ENCODE measurements at regions not wholly inside any gene's neighbourhood (a gene's known extent, or its start where the extent isn't known, plus 50 kb on each side); places are given as distances from the start of the nearest gene placed in this dataset.

DNA sequence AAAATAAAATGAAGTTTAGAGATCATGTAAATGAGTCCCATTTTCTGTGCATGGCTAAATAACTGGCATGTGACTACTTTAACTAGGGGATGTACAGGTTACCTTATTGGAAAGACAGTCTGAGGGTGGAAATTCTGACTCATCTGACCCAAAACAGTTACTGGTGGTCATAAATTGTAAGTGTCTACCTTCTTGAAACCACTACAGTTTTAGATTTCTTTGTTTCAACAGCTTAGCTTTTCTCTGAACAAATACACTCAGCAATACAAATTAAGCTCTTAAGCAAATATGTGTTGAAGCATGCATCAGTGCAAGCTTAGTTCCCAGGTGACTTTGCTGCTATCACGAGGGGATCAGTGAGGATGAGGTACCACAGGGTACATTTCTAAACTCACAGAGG, 60.7 kb upstream of the PGM2 start:
- POLR2A ChIA-PET = no interaction called here

DNA sequence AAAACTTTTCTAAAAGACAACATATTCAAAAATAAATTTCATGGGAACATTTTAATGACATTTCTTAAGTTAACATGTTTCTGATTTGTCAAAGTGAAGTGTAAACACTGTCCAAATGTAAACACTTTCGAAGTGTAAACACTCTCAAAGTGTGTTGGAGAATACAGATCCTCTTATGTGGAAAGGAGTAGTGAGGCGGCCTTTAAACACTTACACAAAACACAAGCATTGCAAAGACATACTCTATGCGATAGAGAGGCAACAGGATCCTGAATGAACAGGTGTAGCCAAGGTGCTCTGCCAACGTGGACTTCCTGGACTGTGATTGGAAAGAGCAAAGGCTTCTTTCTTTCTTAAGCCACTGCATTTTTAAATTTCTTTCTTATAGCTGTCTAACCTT, 62.7 kb upstream of the PGM2 start:
- ChIA-PET POLR2A (no interaction called here), CTCF (no interaction called here)
- TF ChIP-seq, protein P1, sequence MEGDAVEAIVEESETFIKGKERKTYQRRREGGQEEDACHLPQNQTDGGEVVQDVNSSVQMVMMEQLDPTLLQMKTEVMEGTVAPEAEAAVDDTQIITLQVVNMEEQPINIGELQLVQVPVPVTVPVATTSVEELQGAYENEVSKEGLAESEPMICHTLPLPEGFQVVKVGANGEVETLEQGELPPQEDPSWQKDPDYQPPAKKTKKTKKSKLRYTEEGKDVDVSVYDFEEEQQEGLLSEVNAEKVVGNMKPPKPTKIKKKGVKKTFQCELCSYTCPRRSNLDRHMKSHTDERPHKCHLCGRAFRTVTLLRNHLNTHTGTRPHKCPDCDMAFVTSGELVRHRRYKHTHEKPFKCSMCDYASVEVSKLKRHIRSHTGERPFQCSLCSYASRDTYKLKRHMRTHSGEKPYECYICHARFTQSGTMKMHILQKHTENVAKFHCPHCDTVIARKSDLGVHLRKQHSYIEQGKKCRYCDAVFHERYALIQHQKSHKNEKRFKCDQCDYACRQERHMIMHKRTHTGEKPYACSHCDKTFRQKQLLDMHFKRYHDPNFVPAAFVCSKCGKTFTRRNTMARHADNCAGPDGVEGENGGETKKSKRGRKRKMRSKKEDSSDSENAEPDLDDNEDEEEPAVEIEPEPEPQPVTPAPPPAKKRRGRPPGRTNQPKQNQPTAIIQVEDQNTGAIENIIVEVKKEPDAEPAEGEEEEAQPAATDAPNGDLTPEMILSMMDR (IDR thresholded peaks at IDR 0.05; ENCODE audit: insufficient read depth, low read depth, low read length) = no peak
- H3K4me3 ChIP-seq (ENCODE audit: low read depth, low read length) = no peak overlapping the region
- H3K36me3 ChIP-seq (ENCODE audit: control insufficient read depth, insufficient read depth, low read length) = no peaks in the 10 kb centered on the region
- H3K27me3 ChIP-seq (ENCODE audit: control insufficient read depth, insufficient read depth, low read length) = no peaks in the 10 kb centered on the region
- no peak for DNase-seq (ENCODE audit: low read depth)

More for the DNA sequence above, 60.7 kb upstream of the PGM2 start:
- no peak for DNase-seq (ENCODE audit: low read depth)
- TF ChIP-seq, protein P1 (IDR thresholded peaks at IDR 0.05; ENCODE audit: insufficient read depth, low read depth, low read length) = no peak
- Histone ChIP-seq H3K36me3 (ENCODE audit: control insufficient read depth, insufficient read depth, low read length) (no peaks in the 10 kb centered on the region), H3K27me3 (ENCODE audit: control insufficient read depth, insufficient read depth, low read length) (no peaks in the 10 kb centered on the region), H3K4me3 (ENCODE audit: low read depth, low read length) (no peak overlapping the region)
- CTCF ChIA-PET = interaction anchor here (1.5 to 2.1 kb wide), 3 partner anchors 8 to 163 kb away, joined by 3 to 5 read pairs (median 4); no protein-coding TSS in a partner anchor

DNA sequence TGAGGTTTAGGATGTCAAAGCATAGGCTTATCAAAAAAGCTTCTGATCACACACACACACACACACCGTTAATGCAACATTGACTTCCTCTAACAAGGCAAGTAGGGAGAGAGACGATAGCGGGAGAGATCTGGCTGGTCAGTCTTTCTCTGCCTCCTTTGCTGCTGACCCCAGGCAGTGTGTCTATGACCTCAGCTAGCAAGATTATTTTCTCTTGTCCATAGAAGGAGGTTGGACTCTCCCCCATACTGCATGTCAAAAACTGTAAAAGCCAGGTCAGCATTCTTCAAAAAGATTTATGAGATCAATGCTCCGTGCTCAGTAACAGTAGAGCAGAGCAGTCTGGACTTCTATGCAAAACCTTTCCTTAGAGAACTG, 63.5 kb upstream of the PGM2 start:
- TF ChIP-seq, protein P1 (IDR thresholded peaks at IDR 0.05; ENCODE audit: insufficient read depth, low read depth, low read length) = no peak
- Histone ChIP-seq H3K4me3 (ENCODE audit: low read depth, low read length) (no peak overlapping the region), H3K36me3 (ENCODE audit: control insufficient read depth, insufficient read depth, low read length) (no peaks in the 10 kb centered on the region), H3K27me3 (ENCODE audit: control insufficient read depth, insufficient read depth, low read length) (no peaks in the 10 kb centered on the region)
- CTCF ChIA-PET = no interaction called here
- POLR2A ChIA-PET = no interaction called here
- no peak for DNase-seq (ENCODE audit: low read depth)

DNA sequence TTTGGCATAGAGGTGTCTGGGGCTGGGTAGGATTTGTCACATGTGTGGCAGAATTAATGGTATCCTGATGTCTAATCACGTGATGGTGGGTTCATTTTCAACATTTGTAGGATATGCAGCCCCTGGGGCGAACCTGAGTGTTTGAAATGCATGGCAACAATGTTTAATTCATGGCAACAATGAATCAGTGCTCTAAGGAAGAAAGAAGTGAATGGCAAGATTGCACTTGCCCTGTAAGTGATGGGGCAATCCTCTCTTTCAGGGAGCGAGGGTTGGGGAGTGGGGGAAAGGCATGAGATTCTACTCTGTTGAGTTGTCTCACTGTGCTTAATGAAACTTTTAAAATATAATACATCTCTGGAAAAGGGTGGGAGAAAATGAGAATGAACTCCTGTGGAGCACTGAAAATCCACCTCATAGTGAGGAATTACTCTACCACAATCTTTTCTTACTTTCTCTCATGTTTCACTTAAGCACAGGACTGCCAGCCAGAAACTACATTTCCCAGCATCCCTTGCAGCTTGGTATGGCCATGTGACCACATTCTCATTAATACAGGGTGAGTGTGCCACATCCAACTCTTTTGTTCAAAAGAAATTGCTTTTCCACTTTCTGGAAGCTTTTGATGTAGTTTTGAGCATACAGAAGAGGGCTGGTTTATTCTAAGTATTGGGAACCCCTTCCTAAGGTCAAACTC, 64.0 kb upstream of the PGM2 start:
- Histone ChIP-seq H3K4me3 (ENCODE audit: low read depth, low read length) (no peak overlapping the region), H3K36me3 (ENCODE audit: control insufficient read depth, insufficient read depth, low read length) (no peaks in the 10 kb centered on the region), H3K27me3 (ENCODE audit: control insufficient read depth, insufficient read depth, low read length) (no peaks in the 10 kb centered on the region)
- CTCF ChIA-PET = no interaction called here
- TF ChIP-seq, protein P1 (IDR thresholded peaks at IDR 0.05; ENCODE audit: insufficient read depth, low read depth, low read length) = no peak
- DNase-seq (ENCODE audit: low read depth) = no peak
- POLR2A ChIA-PET = no interaction called here

DNA sequence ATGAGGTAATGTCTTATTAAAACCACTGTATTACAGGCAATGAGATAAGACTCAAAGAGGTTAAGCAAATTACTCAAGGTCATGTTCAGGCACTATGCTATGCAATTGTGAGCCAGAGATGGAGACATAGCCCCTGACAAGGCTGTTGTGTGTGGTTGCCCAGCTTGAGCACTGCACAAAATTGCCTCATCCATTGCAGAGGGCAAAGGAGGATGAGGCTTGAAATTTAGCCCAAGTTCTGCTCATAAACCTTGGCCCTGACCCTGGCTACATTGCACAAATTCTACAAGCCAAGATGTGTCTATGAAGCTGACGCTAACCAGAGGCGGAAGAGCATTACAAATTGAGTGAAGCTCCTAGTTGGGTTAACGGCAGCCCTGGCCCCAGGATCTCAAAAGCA, 65.6 kb upstream of the PGM2 start:
- TF ChIP-seq, protein P1 (IDR thresholded peaks at IDR 0.05; ENCODE audit: insufficient read depth, low read depth, low read length) = no peak
- POLR2A ChIA-PET = no interaction called here
- no peak overlapping the region for H3K4me3 ChIP-seq (ENCODE audit: low read depth, low read length)
- no peaks in the 10 kb centered on the region; the same call in 1 of the 2 replicates for H3K27me3 ChIP-seq (ENCODE audit: control insufficient read depth, insufficient read depth, low read length)
- no peaks in the 10 kb centered on the region for H3K36me3 ChIP-seq (ENCODE audit: control insufficient read depth, insufficient read depth, low read length)
- CTCF ChIA-PET = interaction anchor here (1.2 kb wide), 1 partner anchor 19 kb away, joined by 4 read pairs; no protein-coding TSS in a partner anchor
- no peak for DNase-seq (ENCODE audit: low read depth)
